A172 (cell line): ENCODE measurements at regions not wholly inside any gene's neighbourhood (a gene's known extent, or its start where the extent isn't known, plus 50 kb on each side); places are given as distances from the start of the nearest gene placed in this dataset.

ENCODE experiments used
- DNase-seq: peaks from one replicate; pipeline ENCODE4 v3.0.0-alpha.2; 2015; ENCODE audit warnings: low spot score

GRCh38 chr2:42957861-42958301, 165.5 kb upstream of the HAAO start:
- DNase-seq = no peak

DNA sequence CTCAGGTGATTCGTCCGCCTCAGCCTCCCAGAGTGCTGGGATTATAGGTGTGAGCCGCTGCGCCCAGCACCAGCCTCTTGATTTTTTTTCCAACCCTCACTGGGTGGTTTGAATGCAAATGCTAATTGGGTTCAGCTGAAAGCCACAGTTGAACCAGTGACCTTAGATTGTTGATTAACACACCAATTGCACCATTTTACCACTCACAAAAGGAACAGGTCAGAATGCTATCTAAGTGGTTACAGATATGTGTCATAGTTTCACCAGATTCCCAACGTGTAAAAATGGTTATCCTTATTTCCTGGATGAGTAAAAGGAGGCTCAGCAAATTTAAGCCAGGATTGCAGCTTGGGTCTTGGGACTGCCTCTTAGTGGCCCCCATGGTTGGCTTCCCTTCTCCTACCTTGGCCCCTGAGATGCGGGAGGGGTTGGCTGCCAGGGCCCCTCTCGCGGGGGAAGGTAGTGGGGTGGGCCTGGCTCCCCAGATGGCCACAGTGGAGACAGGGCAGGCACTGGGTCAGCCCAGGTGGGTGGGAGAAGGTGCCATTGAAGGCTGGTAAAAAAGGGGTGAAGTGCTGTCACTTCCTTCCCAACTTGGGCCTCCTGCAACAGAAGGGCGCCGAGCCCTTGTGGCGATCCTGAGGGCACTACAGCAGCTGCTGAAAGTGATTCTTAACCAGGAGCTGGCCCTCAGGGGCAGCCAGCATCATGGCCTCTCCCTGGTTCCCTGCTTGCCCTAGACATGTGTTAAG, 164.9 kb upstream of the HAAO start:
- DNase-seq = peak; percentile 75

DNA sequence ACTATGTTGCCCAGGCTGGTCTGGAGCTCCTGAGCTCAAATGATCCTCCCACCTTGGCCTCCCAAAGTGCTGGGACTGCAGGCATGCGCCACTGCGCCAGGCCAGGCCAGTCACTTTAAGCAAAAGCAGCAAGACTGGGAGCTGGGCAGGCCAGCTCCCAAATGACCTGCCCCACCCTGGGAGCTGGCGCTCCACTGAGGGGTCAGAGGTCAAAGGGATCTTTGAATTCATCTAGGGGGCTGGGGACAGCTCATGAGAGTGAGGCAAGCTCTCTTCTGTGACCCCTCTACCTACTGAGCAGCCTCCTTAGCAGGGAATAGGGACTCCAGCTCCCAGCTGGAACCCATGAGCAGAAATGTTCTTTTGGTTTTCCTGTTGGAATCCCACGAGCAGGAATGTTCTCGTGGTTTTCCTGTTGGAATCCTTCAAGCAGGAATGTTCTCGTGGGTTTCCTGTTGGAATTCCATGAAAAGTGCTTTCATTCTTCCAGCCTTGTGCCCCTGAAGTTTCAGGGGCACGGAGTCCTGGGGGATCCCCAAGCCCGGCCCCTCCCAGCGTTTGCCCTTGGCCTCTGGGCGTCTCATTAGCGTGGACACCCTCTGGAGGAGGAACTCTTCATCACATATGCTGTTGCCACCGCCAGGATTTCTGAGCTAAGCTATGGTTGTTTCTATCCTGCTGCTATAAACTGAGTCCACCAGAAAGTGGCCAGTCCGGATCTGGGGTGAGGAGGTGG, 162.0 kb upstream of the HAAO start:
- peak; percentile 59 for DNase-seq

DNA sequence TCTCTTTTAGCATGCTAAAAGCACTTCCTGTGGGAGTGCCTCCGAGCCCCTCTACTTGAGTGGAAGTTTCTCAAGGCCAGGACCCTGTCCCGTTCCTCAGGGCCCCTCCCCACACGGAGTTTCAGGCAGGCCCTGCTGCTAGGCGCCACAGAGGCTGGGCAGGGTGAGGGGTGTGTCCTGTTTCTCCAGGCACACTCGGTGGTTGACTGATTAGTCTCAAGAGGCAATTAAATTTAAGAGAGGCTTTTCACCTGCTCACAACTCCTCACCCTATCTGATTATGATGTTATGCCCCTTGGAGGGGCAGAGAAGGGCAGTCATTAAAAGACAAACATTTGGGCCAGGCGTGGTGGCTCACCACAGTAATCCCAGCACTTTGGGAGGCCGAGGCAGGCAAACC, 160.8 kb upstream of the HAAO start:
- no peak for DNase-seq

- DNase-seq = no peak
Observed at GRCh38 chr2:42951263-42951938, 159.0 kb upstream of the HAAO start.

DNA sequence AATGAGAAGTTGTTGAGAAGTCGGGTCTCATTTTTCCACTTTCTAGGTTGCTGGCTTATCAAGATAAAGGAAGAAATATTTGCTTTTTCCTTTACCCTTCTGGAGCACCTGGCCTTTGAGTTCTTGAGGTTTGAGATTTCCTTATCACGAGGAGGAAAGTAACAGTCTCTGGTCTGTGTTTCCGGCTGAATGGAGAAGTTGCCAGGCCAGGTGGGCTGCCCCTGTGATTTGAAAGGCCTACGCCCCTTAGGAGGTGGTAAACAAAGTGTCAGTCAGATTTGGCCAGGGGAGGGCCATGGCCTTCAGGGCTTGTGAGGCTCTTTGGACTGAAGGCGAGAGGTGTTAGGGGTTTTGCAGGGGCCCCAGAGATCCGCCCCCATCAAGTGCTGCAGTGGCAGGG, 156.7 kb upstream of the HAAO start:
- DNase-seq = no peak

GRCh38 chr2:42947809-42948600, 155.6 kb upstream of the HAAO start:
- no peak for DNase-seq

DNA sequence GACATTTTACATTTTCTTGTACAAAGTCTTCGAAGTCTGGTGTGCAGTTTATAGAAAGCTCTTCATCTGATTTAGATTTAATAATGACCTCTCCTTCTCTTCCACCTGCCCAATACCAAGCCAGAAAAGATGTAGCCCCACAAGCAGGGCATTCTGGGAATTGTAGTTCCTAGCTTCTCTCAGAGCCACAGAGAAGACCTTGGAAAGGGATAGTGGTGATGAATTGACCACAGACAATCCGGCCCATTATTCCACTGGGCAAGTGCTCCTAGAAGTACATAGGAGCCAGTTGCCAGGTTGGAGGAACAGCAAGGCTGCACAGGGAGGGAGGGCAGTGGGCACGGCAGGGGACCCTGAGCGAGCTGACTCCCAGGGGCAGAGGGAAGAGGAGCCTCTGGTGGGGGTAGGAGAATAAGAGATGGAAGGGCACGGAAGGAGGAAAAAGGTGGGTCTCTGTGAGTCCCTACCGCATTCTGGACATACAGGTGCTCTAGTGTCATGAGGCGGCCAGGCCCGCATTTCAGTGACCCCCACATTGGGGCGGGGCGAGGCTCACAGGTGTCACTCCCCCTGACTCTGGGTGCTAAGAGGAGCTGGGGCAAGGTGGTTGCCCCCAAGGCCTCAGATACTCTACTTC, 152.5 kb upstream of the HAAO start:
- no peak for DNase-seq

- no peak for DNase-seq
Observed at GRCh38 chr2:42942990-42943493, 150.7 kb upstream of the HAAO start.

- DNase-seq = no peak
Observed at GRCh38 chr2:42942214-42942989, 150.0 kb upstream of the HAAO start.

GRCh38 chr2:42941633-42942176, 149.3 kb upstream of the HAAO start:
- no peak for DNase-seq

DNA sequence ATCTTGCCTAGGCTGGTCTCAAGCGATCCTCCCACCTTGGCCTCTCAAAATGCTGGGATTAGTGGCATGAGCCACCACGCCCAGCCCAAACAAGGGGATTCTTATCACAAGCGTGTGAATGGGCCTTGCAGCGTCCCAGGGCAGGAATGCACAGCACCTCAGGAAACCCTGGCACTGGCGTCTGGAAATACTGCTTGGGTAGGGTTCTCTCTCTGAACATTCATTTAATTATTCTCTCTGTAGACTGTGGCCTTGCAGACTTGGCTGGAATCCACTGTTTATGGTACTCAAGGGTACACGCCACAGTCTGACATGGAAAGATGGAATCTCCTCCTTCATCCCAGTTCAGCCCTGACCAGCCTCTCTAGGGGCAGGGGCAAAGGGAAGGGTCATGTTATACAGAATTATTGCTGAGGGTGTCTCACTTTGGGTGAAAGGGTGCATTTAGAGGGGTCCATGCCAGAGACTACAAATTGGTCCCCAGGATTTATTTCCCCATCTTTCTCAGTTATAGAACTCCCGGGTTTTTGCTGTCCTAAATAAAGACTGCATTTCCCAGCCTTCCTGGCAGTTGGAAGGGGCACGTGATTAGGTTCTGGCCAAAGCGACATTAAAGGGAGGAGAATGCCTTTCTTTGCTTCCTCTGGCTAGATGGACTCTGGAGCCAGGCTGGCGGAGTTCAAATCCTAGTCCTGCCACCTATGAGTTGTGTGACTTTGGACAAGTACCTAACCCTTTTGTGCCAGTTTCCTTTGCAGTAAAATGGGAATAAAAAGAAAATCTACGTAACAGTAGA, 147.2 kb upstream of the HAAO start:
- no peak for DNase-seq

GRCh38 chr2:42938671-42939370, 146.4 kb upstream of the HAAO start:
- no peak for DNase-seq

GRCh38 chr2:42937171-42937875, 144.9 kb upstream of the HAAO start:
- DNase-seq = no peak

- DNase-seq = no peak
Observed at GRCh38 chr2:42935692-42936671, 143.6 kb upstream of the HAAO start.

DNA sequence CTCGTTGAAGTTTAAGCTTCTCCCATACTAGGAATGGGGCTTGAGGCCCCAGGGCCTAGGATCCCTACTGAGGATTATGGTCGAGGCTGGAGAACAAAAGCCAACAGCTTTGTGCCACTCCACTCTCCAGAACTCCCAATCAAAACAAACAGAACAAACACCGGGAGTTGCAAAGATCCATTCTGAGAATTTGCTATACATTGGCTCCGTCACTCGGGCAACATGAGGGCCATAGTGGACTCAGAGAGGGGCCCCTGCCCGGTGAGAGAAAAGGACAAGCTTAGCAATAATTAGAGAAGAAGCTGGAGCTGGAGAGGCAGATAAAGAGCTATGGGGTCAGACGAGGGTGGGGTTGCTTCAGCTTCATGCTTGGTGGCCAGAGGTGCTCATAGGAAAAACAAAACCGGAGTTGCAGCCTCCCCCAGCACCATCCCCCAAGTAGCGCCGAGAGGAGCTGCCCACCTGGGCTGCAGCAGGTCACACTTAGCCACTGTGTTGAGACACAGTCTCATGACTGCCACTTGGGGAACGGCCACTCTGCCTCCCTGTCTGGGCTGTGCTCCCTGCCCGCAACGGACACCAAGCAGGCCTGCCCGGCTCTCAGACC, 142.3 kb upstream of the HAAO start:
- no peak for DNase-seq
